ENCODE measurements at regions not wholly inside any gene's neighbourhood (a gene's known extent, or its start where the extent isn't known, plus 50 kb on each side); places are given as distances from the start of the nearest gene placed in this dataset.

DNA sequence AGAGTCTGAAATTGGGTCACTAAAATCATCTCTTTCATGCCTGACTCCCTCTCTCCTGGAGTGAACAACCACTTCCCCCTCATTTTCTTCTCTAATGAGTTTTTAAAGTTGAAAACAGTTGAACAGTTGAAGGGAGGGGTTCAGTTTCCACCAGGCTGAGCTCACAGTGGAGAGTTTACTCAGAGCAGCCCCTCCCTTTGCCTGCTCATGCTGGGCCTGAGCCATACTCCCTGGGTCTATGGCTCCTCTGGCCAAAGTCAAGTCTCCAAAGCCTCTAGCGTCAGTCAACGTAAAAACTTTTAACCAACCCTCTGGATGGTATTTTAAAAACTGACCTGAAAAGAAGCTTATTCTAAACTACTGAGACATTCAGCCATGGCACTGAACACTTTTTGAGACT lies 100.8 kb upstream of the RNPC3 start:
- Histone ChIP-seq H3K27me3 (replicated peaks; ENCODE audit: control insufficient read depth, insufficient read depth, low read length) (no peaks in the 10 kb centered on the region), H3K36me3 (ENCODE audit: control insufficient read depth, insufficient read depth, low read length, severe bottlenecking) (no peaks in the 10 kb centered on the region), H3K9ac (ENCODE audit: low read length) (no peak overlapping the region), H3K9me3 (ENCODE audit: control insufficient read depth, low read length) (no peaks in the 10 kb centered on the region), H3K4me1 (ENCODE audit: control insufficient read depth, insufficient read depth, low read length) (no peaks in the 10 kb centered on the region), H3K4me3 (ENCODE audit: low read length) (no peak overlapping the region)
- DNase-seq (ENCODE audit: low read depth), result no peak

DNA sequence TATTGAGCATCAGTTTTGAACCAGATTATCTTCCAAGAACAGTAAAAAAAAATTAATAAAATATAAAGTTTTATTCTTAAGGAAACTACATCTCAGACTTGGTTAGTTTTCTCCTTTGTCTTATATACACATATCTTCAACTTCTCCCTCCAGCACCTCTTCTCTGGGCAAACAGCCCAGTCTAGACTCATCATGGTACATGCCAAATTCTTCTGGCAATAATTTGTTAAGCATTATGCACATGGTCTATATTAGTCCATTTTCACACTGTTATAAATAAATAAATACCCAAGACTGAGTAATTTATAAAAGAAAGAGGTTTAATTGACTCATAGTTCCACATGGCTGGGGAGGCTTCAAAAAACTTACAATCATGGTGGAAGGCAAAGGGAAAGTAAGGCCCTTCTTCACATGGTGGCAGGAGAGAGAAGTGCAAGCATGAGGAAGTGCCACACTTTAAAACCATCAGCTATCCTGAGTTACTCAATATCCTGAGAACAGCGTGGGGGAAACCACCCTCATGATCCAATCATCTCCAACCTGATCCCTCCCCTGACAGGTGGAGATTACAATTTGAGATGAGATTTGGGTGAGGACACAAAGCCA lies 108.7 kb upstream of the RNPC3 start:
- H3K36me3 ChIP-seq (ENCODE audit: control insufficient read depth, insufficient read depth, low read length, severe bottlenecking), result no peaks in the 10 kb centered on the region
- no peak overlapping the region for H3K9ac ChIP-seq (ENCODE audit: low read length)
- no peaks in the 10 kb centered on the region for H3K4me1 ChIP-seq (ENCODE audit: control insufficient read depth, insufficient read depth, low read length)
- no peak for DNase-seq (ENCODE audit: low read depth)
- H3K27me3 ChIP-seq (replicated peaks; ENCODE audit: control insufficient read depth, insufficient read depth, low read length), result no peaks in the 10 kb centered on the region
- no peaks in the 10 kb centered on the region for H3K9me3 ChIP-seq (ENCODE audit: control insufficient read depth, low read length)
- no peak overlapping the region for H3K4me3 ChIP-seq (ENCODE audit: low read length)

DNA sequence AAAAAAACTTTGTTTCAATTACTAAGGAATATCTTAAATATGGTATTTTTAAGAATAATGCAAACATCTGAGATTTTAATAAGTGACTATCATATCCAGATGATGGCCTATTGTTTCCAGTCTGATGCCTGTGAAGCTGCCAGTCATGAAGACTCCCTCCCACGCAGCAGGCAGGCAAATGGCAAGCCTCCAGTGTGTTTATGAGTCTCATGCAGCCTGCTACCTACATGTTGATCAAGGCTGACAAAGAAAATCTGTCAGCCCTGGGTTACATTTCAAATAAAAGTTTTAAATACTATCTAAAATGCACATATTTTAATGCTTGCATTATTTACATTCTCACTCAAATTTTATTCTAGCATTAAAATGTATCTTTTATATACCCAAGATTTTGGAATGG lies 137.6 kb upstream of the RNPC3 start:
- Histone ChIP-seq H3K9me3 (ENCODE audit: control insufficient read depth, low read length) (peaks cover 16% of the 10 kb centered on the region), H3K4me1 (ENCODE audit: control insufficient read depth, insufficient read depth, low read length) (no peaks in the 10 kb centered on the region), H3K36me3 (ENCODE audit: control insufficient read depth, insufficient read depth, low read length, severe bottlenecking) (no peaks in the 10 kb centered on the region), H3K27me3 (replicated peaks; ENCODE audit: control insufficient read depth, insufficient read depth, low read length) (no peaks in the 10 kb centered on the region), H3K9ac (ENCODE audit: low read length) (no peak overlapping the region), H3K4me3 (ENCODE audit: low read length) (no peak overlapping the region)
- DNase-seq (ENCODE audit: low read depth), result no peak

DNA sequence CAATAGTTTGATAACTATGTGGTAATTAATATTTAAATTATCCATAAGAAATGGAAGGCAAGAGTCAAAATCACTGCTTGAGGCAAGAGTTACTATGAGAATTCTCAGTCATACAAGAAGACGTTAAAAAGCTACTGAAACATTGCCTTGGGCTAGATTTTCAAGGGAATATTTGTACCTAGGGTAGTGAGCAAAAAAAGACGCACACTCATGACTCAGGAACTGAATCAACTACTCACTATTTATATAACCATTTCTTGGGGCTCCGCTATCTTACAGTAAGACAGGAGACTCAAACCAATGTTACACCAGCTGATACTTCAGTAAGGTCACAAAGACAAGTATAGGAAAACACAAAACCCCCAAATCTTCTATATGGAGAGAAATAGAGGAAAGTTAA lies 151.5 kb upstream of the RNPC3 start:
- Histone ChIP-seq H3K27me3 (replicated peaks; ENCODE audit: control insufficient read depth, insufficient read depth, low read length) (no peaks in the 10 kb centered on the region), H3K9me3 (ENCODE audit: control insufficient read depth, low read length) (no peaks in the 10 kb centered on the region), H3K4me3 (ENCODE audit: low read length) (no peak overlapping the region), H3K36me3 (ENCODE audit: control insufficient read depth, insufficient read depth, low read length, severe bottlenecking) (no peaks in the 10 kb centered on the region), H3K4me1 (ENCODE audit: control insufficient read depth, insufficient read depth, low read length) (peaks cover 25% of the 10 kb centered on the region), H3K9ac (ENCODE audit: low read length) (no peak overlapping the region)
- no peak for DNase-seq (ENCODE audit: low read depth)

DNA sequence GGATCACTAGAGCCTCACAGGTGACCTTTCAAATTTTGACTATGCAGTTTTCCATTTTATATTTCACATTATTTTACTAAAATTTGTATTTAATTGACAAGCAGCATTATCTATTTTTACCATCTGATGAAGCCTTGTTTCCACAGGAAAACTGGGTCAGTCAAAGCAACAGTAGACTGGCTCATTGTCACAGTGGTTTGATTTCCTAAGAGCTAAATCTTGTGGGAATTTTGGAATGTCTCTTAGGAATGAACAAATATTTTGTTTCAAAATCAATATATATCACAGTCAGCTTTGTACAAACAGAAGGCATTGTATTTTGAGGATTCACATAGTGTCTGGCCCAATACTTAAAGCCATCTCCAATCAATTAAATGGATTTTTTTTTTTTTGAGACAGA lies 152.6 kb upstream of the RNPC3 start:
- DNase-seq (ENCODE audit: low read depth), result peak; percentile 56
- H3K9me3 ChIP-seq (ENCODE audit: control insufficient read depth, low read length), result no peaks in the 10 kb centered on the region
- peaks cover 25% of the 10 kb centered on the region for H3K4me1 ChIP-seq (ENCODE audit: control insufficient read depth, insufficient read depth, low read length)
- H3K27me3 ChIP-seq (replicated peaks; ENCODE audit: control insufficient read depth, insufficient read depth, low read length), result no peaks in the 10 kb centered on the region
- H3K4me3 ChIP-seq (ENCODE audit: low read length), result peak overlapping the region; percentile 20
- no peak overlapping the region for H3K9ac ChIP-seq (ENCODE audit: low read length)
- no peaks in the 10 kb centered on the region for H3K36me3 ChIP-seq (ENCODE audit: control insufficient read depth, insufficient read depth, low read length, severe bottlenecking)

DNA sequence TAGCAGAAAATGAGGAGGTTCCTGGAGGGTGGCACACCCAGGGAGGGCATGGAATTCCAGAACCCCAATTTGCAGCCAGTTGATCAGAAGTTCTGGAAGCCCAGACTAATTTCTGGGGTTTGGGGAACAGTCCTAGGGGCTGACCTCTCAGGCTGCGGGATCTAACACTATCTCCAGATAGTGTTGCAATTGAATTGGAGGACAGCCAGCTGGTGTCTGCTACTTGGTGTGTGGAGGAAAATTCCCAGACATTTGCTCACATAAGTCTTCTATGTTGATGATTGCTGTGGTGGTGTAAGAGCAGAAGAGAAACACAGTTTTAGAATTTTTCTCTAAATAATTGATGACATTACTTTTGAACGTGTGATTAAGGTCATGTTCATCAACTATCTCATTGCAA lies 154.3 kb upstream of the RNPC3 start:
- no peaks in the 10 kb centered on the region for H3K36me3 ChIP-seq (ENCODE audit: control insufficient read depth, insufficient read depth, low read length, severe bottlenecking)
- peaks cover 25% of the 10 kb centered on the region for H3K4me1 ChIP-seq (ENCODE audit: control insufficient read depth, insufficient read depth, low read length)
- H3K9me3 ChIP-seq (ENCODE audit: control insufficient read depth, low read length), result no peaks in the 10 kb centered on the region
- peak; percentile 74 for DNase-seq (ENCODE audit: low read depth)
- no peak overlapping the region for H3K9ac ChIP-seq (ENCODE audit: low read length)
- H3K27me3 ChIP-seq (replicated peaks; ENCODE audit: control insufficient read depth, insufficient read depth, low read length), result no peaks in the 10 kb centered on the region
- no peak overlapping the region for H3K4me3 ChIP-seq (ENCODE audit: low read length)

DNA sequence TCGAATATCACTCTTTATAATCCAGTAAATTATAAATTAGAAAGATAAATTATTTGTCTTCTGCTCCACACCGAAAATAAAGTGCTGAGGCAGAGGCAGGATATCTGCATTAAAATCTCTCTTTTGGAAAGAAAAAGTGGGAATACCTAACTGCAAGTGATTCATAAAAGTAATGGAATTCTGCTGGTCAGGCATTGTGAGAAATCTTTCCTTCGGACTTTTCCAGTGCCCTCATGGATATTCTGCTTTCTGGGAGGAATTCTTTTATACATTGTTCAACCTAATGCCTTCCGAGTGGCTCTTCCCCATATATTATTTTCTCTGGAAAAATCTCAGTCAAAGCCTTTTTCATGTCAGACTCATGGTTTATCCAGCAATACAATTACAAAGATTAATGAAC lies 158.3 kb upstream of the RNPC3 start:
- H3K36me3 ChIP-seq (ENCODE audit: control insufficient read depth, insufficient read depth, low read length, severe bottlenecking), result no peaks in the 10 kb centered on the region
- H3K9ac ChIP-seq (ENCODE audit: low read length), result no peak overlapping the region
- H3K9me3 ChIP-seq (ENCODE audit: control insufficient read depth, low read length), result no peaks in the 10 kb centered on the region
- no peaks in the 10 kb centered on the region for H3K27me3 ChIP-seq (replicated peaks; ENCODE audit: control insufficient read depth, insufficient read depth, low read length)
- peaks cover 14% of the 10 kb centered on the region for H3K4me1 ChIP-seq (ENCODE audit: control insufficient read depth, insufficient read depth, low read length)
- no peak overlapping the region for H3K4me3 ChIP-seq (ENCODE audit: low read length)
- no peak for DNase-seq (ENCODE audit: low read depth)

DNA sequence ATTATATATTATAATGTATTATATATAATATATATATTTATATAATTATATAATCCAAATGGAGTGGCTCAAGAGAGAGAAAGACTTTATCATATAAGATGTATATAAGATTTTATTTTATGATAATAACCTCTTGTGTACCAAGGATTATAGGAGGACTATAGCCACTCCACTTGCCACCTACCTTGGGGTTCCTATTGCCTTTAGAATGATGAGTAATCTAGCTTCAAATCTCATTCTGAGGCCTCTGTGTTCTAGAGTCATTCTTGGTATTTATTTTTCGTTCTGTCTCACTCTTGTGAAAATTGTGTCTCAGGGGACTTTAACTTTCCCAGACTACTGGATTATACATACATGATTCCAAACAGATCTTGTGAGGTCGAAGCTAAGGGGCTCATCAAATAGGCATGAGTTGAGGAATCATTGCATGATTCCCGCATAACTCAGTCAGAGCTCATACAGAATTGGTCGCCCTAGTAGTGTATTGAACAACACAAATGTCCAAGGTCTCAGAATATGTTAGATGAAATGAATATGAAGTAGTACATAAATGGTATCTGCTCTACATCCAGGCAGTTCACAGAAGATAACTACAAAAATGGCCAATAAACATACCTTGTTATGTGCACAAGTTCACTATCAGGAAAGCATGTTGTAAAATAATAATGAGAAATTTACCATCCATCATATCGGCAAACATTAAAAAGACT lies 159.5 kb upstream of the RNPC3 start:
- Histone ChIP-seq H3K9ac (ENCODE audit: low read length) (no peak overlapping the region), H3K9me3 (ENCODE audit: control insufficient read depth, low read length) (no peaks in the 10 kb centered on the region), H3K36me3 (ENCODE audit: control insufficient read depth, insufficient read depth, low read length, severe bottlenecking) (no peaks in the 10 kb centered on the region), H3K27me3 (replicated peaks; ENCODE audit: control insufficient read depth, insufficient read depth, low read length) (no peaks in the 10 kb centered on the region), H3K4me3 (ENCODE audit: low read length) (no peak overlapping the region), H3K4me1 (ENCODE audit: control insufficient read depth, insufficient read depth, low read length) (peaks cover 2% of the 10 kb centered on the region)
- no peak for DNase-seq (ENCODE audit: low read depth)

DNA sequence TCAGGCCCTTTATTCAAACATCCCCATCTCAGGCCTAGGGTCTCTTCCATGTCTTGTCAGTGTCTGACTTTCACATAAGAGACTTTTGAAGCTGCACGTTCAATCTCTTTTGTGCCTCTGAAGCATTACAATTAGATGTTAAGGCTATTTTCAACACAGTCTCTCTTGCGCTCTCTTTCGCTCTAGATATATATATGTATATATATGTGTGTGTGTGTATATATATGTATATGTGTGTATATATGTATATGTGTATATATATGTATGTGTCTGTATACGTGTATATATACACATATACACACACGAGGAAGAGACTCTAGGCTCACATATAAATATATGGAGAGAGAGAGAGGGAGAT lies 162.5 kb upstream of the RNPC3 start:
- Histone ChIP-seq H3K9me3 (ENCODE audit: control insufficient read depth, low read length) (no peaks in the 10 kb centered on the region), H3K27me3 (replicated peaks; ENCODE audit: control insufficient read depth, insufficient read depth, low read length) (no peaks in the 10 kb centered on the region), H3K9ac (ENCODE audit: low read length) (no peak overlapping the region), H3K4me1 (ENCODE audit: control insufficient read depth, insufficient read depth, low read length) (no peaks in the 10 kb centered on the region), H3K36me3 (ENCODE audit: control insufficient read depth, insufficient read depth, low read length, severe bottlenecking) (no peaks in the 10 kb centered on the region), H3K4me3 (ENCODE audit: low read length) (no peak overlapping the region)
- DNase-seq (ENCODE audit: low read depth), result no peak

DNA sequence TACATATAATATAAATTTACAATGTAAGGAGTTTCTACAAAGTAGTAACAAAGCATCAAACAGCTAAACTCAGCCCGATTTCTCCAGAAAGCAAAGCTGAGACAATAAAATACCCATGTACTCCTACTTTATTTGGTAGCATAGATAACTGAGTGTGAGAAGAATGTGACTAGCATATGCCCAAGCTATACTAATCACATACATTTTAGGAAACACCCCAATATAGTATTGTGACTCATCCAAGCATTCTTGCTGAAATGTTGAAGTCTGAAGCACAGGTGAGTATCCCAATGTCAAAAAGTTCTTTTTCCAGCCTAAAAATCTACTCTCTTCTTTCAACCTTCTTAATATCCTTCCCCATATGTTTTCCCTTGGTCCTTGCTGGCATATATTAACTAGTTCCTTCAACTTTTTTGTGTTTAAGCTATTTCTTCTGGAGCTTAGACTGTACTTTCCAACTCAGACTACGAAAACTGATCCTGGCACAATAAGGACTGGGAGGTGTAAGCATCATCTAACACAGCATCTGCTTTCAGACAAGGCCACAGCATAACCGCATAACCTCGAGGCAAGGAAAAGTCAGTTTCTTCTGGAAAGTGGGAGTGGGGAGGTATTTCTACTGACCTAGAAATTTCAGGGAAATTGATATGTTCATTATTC lies 163.0 kb upstream of the RNPC3 start:
- no peaks in the 10 kb centered on the region for H3K36me3 ChIP-seq (ENCODE audit: control insufficient read depth, insufficient read depth, low read length, severe bottlenecking)
- H3K4me3 ChIP-seq (ENCODE audit: low read length), result no peak overlapping the region
- no peak overlapping the region for H3K9ac ChIP-seq (ENCODE audit: low read length)

DNA sequence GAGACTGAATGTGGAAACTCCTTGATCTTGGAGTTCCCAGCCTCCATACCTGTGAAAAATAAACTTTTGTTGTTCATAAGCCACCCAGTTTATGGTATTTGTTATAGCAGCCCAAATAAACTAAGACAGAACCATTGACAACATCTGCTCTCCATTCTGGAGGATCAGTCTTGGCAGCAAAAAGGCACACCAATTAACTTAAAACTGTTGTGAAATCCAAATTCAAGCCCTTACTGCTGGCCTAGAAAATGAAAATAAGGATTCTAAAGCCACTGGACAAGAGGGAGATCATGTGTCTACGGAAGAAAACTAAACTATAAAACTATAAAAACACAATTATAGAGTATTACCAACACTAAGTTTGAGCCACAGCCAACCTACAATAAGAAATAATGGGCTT lies 172.1 kb upstream of the RNPC3 start:
- DNase-seq (ENCODE audit: low read depth), result peak; percentile 75
- Histone ChIP-seq H3K9me3 (ENCODE audit: control insufficient read depth, low read length) (no peaks in the 10 kb centered on the region), H3K4me3 (ENCODE audit: low read length) (no peak overlapping the region), H3K27me3 (replicated peaks; ENCODE audit: control insufficient read depth, insufficient read depth, low read length) (no peaks in the 10 kb centered on the region), H3K9ac (ENCODE audit: low read length) (no peak overlapping the region), H3K4me1 (ENCODE audit: control insufficient read depth, insufficient read depth, low read length) (no peaks in the 10 kb centered on the region), H3K36me3 (ENCODE audit: control insufficient read depth, insufficient read depth, low read length, severe bottlenecking) (no peaks in the 10 kb centered on the region)

More for the DNA sequence above, 163.0 kb upstream of the RNPC3 start:
- no peaks in the 10 kb centered on the region for H3K4me1 ChIP-seq (ENCODE audit: control insufficient read depth, insufficient read depth, low read length)
- no peaks in the 10 kb centered on the region for H3K9me3 ChIP-seq (ENCODE audit: control insufficient read depth, low read length)
- DNase-seq (ENCODE audit: low read depth), result no peak
- no peaks in the 10 kb centered on the region for H3K27me3 ChIP-seq (replicated peaks; ENCODE audit: control insufficient read depth, insufficient read depth, low read length)
